Stimulated activated naive CD8-positive, alpha-beta T cell treated with anti-CD3 and anti-CD28 coated beads, Interleukin-15, Interleukin-2, amounts not matched to agents 100 U/mL and 50 U/mL, for 24 hours (primary cell): ENCODE measurements at regions not wholly inside any gene's neighbourhood (a gene's known extent, or its start where the extent isn't known, plus 50 kb on each side); places are given as distances from the start of the nearest gene placed in this dataset.

Experiments used
- ATAC-seq: fragments of 150-1000 bp; cut with Tn5 transposase; one replicate; pipeline ENCODE4 v1.10.0; 2021
- DNase-seq: peaks from one replicate; pipeline ENCODE4 v3.0.0; 2021

DNA sequence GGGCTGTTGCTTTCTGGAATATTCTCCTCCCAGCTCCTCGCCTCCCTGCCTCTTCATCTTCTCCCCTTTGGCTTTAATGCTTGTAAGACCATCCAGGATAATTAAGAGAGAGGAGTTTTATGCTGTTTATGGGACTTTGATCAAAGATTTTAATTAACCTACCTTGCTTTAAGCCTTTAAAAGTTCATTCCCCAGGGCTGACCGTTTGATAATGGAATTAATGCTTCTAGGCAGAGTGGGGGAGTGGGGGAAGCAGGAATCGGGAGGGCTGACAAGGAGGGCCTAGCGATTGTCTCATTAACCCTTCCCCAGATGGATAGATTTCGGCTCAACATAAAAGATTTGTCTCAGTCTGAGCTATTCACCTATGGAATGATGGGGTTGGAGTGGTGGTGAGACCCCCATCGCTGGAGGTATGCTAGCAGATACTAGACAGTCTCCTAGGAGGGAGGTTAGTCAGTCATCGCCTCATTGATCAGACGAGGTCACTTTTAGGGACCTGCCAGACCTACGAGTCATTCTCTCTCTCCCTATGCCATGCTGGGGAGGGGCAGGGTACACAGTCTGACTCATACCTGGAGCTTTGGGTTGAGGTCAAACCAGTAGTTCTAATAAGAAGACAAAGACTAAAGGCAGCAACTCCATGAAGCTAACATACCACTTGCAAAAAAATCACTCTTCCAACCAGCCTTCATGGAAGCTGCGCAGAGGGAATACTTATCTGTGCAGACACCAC lies 236.6 kb upstream of the NLRP1 start:
- ATAC-seq (peak; percentile 64), DNase-seq (peak; percentile 14)

DNA sequence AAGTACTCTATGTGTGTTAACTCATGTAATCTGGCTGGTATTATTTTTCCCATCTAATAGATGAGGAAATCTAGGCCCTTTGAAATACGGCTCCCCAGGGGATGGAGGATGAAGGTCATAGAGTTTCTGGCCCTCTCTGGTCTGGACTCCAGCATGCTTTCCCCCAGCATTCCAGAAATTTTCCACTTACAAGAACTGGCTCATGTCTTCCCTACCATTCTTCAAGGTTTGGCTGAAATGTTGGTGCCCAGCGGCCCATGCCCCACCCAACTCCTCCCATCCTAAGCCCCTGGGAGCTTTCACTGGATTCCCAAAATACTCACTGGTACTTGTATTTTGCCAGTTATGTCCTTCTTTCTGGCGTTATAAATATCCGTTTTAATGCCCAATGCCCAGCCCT lies 237.5 kb upstream of the NLRP1 start:
- DNase-seq (no peak), ATAC-seq (no peak)

DNA sequence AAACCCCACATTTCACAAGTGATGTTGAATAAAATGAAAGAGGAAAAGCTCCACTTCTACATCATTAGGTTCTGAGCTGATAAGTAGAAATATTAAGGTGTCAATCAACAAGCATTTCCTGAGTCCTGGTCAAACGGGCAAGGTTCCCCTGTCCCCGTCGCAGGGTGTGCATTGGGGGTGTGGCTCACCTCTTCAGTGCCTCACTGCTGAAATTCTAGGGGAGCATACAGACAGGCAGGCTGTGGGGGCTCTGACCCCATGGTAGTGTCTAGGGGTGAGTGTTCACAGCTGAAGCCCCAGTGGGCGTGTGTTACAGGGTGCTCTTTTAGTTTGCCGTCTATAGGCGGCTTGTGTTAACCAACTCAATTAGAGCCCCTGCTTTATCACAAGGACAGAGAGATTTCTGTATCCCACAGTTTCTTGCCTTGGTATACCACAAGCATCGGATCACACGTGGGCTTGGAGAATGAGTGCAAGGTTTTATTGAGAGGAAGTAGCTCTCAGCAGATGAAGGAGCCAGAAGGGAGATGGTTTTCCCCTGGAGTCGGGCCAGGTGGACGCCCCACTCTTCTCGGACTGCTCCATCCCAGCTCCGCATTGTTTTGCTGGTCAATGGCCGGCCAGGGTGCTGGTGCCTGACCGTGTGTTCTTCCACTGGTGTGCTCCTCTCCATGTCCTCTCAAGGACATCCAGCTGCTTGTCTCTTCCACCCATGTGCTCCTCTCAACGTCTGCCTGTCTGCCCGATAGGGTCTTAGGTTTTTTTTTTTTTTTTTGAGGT lies 238.2 kb upstream of the NLRP1 start:
- ATAC-seq: no peak

DNA sequence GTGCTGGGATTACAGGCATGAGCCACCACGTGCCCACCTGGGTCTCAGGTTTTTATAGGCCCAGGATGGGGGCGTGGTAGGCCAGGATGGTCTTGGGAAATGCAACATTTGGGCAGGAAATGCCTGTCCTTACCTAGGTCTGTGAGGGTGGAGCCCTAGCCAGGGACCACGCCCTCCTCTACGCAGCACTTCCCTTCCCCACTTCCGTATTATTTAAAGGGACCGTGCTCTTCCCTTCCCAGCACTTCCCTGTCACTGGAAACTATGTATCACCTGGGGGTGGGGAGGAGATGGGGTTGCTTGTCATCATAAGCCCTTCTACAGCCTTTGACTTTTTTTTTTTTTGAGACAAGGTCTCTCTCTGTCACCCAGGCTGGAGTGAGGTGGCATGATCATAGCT lies 238.9 kb upstream of the NLRP1 start:
- ATAC-seq (no peak), DNase-seq (no peak)

More for the DNA sequence above, 238.2 kb upstream of the NLRP1 start:
- DNase-seq: no peak

DNA sequence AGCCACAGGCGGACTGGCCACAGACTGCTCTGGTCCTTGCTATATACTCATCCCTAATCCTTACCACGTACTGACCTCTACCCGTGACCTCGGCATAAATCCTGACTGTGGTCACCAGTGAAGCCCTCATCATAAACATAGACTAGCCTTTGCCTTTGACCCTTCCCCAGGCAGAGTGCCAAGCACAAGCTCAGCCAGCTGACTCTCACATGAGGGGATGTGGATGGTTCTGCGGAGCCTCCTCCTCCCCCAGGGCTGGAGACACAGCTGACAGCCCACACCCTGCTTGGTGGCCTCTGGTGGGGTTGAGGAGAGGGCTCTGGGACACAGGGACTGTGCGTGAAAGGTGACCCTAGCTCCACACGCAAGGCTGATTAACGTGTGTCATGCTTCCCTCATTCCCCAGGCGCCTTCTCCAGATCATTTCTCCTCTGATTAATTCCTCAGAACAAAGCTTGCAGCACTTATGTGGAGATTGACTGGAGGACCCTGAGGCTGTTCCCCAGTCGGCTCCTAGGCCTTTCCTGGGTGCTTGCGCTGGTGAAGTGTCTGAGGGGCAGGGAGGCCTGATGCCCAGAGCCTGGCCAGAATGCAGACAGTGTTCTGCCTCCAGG lies 241.5 kb upstream of the NLRP1 start:
- no peak for DNase-seq
- no peak for ATAC-seq

DNA sequence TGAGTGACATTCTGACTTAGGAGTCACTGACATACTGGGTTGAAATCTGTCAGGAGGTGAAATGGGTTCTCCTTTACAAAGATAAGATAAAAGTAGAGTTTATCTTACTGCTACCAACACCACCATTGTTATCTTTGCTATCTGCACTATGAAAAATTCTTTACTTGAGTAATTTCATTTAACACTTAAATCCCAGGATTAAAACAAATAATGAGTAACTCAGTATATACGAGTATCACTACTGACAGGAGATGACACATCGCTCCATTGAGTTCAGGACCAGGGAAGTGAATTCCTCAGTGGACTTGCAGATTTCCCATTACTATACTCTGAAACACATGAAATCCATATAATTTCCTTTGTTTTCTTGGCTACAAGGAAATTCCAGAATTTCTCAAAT lies 242.1 kb upstream of the NLRP1 start:
- DNase-seq (no peak), ATAC-seq (no peak)

DNA sequence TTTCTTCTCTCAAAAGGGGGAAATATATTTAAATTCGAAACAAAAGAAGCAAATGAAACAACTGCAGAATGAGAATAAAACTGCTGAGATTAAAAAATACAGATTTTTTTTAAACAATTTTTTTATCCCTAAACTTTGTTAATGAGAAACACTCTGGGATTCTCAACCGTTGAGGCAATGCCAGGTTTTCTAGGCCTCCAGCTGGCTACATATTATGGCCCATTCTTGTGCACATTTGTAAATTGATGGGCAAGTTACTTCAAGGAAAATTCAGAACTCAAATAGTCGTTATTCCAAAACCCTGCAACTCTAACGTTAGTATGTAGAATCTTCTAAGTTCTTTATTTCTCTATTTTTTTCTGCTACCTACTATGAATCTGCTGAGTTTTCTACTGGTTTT lies 239.3 kb upstream of the WSCD1 start:
- no peak for DNase-seq
- ATAC-seq: no peak

DNA sequence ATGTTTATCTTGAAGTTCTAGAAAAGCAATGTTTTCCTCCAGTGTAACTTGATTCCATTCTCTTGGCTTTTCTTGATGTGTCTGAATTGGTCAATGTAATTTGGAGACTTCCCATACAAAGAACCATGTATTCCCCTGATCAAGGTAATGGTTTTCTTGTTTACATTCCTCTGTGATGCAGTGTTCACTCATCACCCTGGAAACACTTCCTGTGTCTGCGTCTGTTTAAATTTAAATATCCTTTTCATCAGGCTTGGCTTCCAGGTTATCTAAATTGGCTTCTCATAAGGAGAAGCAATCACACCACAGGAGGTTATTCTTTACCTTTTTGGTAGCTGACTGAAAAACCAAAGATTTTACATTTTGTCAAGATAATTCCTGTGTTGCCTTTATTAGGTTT lies 237.3 kb upstream of the WSCD1 start:
- ATAC-seq: no peak

DNA sequence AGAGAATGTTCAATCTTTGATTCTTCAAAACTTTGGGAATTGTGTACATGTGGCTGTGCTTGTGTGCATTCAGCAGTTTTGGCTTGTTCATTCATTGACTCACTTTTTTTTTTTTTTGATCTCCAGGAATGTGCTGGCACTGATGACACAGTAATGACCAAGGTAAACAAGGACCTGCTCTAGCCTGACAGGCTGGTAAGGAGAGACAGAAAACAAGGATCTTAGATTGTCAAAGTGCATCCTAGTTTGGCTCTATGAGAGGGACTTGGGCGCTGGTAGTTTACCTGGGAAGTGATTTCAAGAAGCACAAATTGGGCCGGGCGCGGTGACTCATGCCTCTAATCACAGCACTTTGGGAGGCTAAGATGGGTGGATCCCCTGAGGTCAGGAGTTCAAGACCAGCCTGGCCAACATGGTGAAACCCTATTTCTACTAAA lies 233.1 kb upstream of the WSCD1 start:
- ATAC-seq (no peak), DNase-seq (no peak)

More for the DNA sequence above, 237.3 kb upstream of the WSCD1 start:
- DNase-seq: no peak

DNA sequence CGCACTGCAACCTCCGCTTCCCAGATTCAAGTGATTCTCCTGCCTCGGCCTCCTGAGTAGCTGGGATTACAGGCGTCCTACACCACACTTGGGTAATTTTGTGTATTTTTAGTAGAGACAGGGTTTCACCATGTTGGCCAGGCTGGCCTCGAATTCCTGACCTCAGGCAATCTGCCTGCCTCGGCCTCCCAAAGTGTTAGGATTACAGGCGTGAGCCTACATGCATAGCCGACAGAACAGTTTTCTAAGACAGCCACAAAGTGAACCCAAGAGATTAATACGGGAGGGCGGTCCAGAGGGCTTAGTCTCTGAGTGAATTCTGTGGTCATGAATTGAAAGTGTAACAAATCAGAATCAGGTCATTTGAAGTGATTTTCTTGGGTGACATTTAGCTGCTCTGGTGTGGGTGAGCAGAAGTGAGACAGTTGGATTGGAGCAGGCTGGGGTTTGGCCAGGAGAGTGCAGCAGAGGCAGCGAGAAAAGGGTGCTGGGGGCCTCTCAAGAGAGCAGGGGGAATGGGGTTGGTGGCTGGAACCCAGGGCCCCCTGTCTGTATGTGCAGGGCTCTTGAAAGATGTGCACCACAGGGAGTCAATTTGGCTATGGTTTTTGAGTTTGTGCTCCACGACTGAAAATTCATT lies 231.4 kb upstream of the WSCD1 start:
- no peak for ATAC-seq

DNA sequence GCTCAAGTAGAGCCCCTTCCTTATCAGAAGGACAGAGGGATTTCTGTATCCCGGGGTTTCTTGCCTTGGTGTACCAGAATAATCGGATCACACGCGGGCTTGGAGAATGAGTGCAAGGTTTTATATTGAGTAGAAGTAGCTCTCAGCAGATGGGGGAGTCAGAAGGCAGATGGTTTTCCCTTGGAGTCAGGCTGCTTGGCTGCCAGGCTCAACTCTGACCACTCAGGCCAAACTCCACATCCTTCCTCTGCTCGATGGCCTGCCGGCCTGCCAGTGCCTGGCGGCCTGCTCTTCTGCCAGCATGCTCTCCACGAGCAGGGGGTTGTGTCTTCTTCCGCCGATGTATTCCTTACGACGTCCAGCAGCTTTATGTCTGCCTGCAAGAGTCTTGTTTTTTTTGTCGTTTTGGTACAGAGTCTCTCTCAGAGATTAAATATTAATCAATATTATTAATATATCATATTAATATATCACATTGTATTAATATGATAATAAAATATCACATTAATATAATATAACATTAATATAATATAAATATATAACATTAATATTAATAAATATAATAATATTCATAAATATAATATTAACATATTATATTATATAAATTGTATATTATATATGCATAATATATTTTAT lies 229.2 kb upstream of the WSCD1 start:
- no peak for ATAC-seq

More for the DNA sequence above, 231.4 kb upstream of the WSCD1 start:
- DNase-seq: no peak

DNA sequence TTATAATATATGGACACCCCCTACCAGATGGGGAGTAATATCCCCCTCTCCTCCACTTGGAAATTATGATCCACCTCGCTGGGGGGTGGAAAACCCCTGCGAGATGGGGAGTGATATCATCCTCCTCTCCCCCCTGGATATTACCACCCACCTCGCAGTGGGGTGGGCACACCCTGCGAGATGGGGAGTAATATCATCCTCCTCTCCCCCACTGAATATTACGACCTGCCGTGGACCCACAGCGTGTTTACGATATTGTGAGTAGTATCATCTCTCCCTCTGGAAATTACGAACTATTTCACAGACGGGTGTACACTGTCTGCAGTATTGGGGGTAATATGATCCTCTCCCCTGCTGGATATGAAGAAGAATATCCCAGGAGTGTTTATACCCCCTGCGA lies 228.3 kb upstream of the WSCD1 start:
- DNase-seq (no peak), ATAC-seq (no peak)

More for the DNA sequence above, 229.2 kb upstream of the WSCD1 start:
- DNase-seq: no peak

DNA sequence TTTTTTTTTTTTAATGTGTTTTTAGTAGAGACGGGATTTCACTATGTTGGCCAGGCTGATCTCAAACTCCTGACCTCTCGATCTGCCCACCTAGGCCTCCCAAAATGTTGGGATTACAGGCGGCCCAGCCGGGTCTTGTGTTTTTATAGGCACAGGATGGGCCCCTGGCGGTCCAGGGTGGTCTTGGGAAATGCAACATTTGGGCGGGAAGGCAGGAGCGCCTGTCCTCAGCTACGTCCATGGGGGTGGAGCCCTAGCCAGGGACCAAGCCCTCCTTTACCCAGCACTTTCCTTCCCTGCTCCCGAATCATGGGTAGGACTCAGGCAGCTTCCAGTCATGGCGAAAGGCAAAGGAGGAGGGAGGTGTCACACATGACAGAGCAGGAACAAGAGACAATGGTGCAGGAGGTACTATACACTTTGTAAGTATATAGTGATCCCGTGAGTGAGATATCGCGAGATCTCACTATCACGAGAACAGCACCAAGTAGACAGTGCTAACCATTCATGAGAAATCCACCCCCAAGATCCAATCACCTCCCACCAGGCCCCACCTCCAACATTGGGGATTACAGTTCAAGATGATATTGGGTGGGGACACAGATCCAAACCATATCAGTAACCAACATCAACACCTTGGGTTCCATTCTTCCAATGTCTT lies 226.7 kb upstream of the WSCD1 start:
- ATAC-seq (no peak), DNase-seq (no peak)

DNA sequence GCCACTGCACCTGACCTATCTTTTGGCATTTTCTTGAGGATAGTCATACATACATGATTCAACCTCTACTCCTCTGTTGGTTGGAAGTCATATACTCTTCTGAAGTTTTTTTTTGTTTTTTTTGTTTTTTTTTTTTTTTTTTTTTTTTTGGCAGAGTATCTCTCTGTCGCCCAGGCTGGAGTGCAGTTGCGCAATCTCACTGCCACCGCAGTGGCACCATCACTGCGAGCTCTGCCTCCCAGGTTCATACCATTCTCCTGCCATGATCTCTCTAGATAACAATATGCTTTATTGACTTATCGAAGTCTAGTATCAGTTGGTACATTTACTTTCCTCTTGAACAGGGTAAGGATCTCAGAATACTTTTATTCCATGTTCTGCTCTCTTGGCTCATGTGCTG lies 224.2 kb upstream of the WSCD1 start:
- DNase-seq (no peak), ATAC-seq (no peak)

DNA sequence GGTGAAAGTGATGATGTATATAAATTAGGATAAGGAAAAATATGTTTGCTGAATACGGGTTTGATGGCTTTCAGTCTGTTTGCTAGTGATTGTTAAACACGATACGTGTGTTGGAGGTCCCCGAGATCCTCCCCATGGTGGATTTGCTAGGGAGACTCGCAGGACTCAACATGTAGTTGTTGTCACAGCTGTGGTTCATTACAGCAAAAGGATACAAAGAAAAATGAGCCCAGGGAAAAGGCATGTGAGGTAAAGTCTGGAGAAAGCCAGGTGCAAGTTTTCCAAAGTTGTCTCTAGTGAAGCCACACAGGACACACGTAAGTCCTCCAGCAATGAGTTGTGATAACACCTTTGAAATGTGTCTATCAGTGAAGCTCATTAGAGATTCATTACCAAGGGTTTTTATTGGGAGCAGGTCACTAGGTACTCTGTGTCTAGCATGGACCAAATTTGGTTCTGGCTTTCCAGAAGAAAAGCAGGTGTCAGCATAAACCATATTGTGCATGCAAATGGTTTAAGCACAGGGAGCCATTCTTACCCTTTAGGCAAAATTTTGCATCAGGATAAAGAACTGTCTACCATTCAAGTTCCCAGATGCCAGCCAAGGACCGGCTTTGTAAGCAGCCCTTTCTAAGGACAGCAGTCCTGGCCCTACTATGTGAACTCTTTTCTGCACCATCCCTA lies 215.2 kb upstream of the WSCD1 start:
- DNase-seq (no peak), ATAC-seq (no peak)

DNA sequence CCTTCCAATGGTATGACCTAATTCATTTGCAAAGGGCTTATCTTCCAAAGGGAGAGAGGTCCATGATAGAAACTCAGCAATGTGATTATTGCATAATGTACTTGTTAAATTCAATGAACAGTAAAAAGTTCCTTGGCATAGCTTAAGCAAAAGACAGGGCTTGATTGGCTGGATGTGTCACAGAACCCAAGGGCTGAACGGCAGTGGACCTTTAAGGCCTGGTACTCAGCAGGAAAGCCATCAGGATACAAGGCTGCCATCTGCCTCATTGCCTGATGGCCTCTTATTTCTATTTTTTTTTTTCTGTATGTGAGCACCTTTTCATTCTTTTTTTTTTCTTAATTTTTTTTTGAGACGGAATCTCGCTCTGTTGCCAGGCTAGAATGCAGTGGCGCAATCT lies 208.9 kb upstream of the WSCD1 start:
- DNase-seq: no peak
- no peak for ATAC-seq

DNA sequence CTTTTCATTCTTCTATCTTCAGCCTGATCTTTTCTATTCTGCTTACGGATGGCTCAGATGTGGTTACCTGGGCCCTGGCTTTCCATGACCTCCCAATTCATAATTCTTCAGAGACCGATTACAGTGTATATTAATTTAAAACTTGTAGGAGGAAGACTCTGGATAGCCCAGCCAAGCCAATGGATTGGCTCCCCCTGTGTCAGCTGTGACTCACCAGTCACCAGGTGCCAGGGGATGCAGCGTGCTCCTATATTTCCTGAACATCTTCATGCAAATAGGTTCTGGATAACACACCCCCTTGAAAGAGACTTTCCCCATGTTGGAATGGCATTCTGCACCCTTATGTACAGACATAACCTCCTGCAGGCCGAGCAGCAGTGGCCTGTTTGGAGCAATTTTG lies 208.3 kb upstream of the WSCD1 start:
- ATAC-seq (no peak), DNase-seq (no peak)

DNA sequence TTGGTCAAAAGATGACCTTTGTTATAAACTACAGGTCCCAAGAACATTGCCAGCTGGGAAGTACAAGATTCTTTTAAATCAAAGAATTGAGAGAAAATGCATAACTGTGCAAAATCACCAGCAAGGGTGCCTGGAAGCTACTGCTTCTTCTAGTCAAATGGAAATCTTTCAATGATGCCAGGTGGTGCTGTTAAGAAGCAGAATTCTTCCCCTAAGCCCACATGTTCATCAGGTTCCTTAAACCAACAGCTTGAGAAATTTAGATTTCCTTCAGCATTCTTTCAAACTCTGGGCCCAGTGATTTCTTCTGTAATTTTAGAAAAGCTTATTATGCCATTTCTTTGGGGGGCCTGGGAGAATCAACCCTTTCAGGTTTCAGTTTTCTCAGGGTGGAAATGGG lies 207.8 kb upstream of the WSCD1 start:
- no peak for DNase-seq
- no peak for ATAC-seq

DNA sequence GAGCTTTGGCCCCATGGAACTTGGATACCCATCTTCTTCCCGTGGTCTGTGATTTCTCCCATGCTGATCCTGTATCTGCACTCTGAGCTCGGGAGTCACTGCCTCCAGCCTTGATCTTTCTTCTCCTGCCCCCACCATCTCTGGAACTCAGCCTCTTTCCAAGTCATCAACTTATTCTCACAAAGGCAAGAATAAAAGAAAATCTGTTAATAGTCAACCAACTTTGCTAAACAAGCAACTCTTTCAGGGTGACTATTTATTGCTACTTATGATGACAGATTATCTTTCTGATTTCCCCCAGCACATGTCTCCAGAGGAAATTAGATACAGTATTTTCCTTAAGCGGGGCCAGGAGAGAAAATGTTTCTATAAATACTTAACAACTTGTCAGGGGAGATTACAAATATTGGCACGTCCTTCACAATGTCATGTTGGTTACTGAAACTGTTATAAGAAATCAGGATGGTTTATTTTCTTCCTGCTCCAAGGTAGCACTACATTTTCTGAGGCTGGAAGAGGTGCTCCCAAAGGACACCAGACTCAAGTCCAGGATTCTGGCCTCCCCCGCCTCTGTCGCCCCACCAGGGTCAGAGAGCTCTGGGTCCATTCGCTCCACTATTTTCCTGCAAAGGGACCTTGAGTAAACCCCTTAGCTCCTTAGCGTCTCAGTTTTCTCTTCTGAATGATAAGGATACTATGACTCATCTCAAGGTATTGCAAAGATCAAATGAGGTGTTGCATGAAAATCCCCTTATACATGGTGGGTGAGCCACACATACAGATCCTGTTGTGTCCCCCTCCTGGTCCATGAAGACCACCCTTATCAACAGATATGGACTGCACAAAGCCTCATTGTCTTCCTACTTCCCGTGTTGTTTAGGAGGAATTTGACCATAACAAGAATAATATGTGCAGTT lies 205.2 kb upstream of the WSCD1 start:
- ATAC-seq: no peak
- DNase-seq: no peak

DNA sequence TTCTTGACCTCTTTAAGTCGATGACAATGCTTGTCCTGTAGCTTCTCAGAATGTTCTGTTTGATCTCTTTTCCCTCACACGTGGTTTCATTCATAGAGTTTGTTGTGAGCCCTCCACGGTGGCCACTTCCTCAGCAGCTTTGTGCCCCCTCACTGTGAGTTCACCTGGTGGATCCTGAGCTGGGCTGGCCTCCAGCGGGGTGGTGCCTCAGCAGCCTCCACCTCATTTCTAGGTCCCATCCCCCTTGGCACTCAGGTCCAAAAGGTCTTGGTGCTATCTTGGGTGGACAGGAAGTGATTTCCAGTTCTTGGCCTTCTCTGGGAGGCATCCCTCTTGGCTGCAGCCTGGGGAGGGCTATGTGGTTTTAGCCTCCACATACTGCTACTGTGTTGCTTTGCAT lies 203.2 kb upstream of the WSCD1 start:
- no peak for DNase-seq
- no peak for ATAC-seq
